Mesothelial cell of epicardium (in vitro differentiated cells): ENCODE measurements at regions not wholly inside any gene's neighbourhood (a gene's known extent, or its start where the extent isn't known, plus 50 kb on each side); places are given as distances from the start of the nearest gene placed in this dataset.

ENCODE experiments used
- DNase-seq, 2 experiments: peaks; one replicate each; pipeline ENCODE4 v3.0.0; 2021; ENCODE audit warnings: low spot score in 2 of 2; ENCODE audit not compliant: unreplicated experiment in 2 of 2
- H3K27ac Mint-ChIP-seq: 2 replicates; pipeline ENCODE4 v1.8.0; 2021; ENCODE audit warnings: mixed read lengths
- H3K27me3 Mint-ChIP-seq: 2 replicates; pipeline ENCODE4 v1.8.0; 2021; ENCODE audit warnings: low read depth, mixed read lengths
- H3K36me3 Mint-ChIP-seq: 2 replicates; pipeline ENCODE4 v1.8.0; 2021; ENCODE audit warnings: mixed read lengths
- H3K4me1 Mint-ChIP-seq: 2 replicates; pipeline ENCODE4 v1.8.0; 2021; ENCODE audit warnings: mixed read lengths
- H3K4me3 Mint-ChIP-seq: 2 replicates; pipeline ENCODE4 v1.8.0; 2021; ENCODE audit warnings: mild to moderate bottlenecking, moderate library complexity, mixed read lengths
- H3K9me3 Mint-ChIP-seq: 2 replicates; pipeline ENCODE4 v1.8.0; 2021; ENCODE audit warnings: mixed read lengths
- TF ChIP-seq, protein P1 (sequence below): fragments of 200-600 bp; sonication (generic); IDR thresholded peaks from one replicate; pipeline ENCODE4 v1.5.0; 2021; ENCODE audit warnings: antibody characterized with exemption; ENCODE audit not compliant: unreplicated experiment

DNA sequence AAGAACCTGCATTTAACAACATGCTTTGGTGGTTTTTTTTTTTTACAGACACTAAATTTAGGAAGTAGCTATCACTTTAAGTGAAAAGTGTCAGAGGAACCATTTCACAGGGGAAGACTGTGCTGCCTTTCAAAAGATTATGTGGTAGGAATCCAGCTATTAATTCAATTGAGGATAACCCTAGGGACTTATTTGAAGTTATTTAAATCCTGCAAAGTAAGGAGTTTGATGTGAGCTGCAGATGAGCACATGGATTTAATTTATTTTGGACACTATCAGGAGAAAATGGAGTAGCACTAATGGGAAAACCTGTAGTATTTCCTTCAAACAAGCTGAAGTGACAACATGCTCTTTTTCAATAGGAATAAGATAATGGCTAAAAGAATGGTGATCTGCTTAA lies 419.8 kb downstream of the ANKRD7 start:
- Mint-ChIP-seq H3K9me3 (no peaks in the 10 kb centered on the region), H3K4me1 (peaks cover 4% of the 10 kb centered on the region), H3K4me3 (no peak overlapping the region), H3K27ac (no peak overlapping the region), H3K36me3 (no peaks in the 10 kb centered on the region), H3K27me3 (no peaks in the 10 kb centered on the region)
- TF ChIP-seq, protein P1, sequence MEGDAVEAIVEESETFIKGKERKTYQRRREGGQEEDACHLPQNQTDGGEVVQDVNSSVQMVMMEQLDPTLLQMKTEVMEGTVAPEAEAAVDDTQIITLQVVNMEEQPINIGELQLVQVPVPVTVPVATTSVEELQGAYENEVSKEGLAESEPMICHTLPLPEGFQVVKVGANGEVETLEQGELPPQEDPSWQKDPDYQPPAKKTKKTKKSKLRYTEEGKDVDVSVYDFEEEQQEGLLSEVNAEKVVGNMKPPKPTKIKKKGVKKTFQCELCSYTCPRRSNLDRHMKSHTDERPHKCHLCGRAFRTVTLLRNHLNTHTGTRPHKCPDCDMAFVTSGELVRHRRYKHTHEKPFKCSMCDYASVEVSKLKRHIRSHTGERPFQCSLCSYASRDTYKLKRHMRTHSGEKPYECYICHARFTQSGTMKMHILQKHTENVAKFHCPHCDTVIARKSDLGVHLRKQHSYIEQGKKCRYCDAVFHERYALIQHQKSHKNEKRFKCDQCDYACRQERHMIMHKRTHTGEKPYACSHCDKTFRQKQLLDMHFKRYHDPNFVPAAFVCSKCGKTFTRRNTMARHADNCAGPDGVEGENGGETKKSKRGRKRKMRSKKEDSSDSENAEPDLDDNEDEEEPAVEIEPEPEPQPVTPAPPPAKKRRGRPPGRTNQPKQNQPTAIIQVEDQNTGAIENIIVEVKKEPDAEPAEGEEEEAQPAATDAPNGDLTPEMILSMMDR = no peak
- no peak for DNase-seq

DNA sequence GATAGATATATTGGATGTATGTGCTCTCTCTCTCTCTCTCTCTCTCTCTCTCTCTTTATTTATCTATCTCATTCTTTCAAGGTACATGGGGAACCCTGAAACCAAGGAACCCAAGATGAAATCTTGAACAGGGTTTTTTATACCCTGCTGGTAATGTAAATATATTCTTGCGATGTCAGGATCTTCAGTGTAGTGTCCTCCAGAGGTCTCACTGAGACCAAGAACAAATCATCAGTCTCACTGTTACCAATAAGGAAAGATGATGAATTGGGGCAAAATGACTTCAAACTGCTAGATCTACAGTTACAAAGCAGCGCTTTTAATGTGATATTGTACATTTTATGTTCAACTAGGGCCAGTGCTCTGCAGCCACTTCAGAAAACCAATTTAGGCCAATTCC lies 423.5 kb downstream of the ANKRD7 start:
- Mint-ChIP-seq H3K4me3 (no peak overlapping the region), H3K27ac (no peak overlapping the region), H3K36me3 (no peaks in the 10 kb centered on the region), H3K4me1 (no peaks in the 10 kb centered on the region), H3K27me3 (no peaks in the 10 kb centered on the region), H3K9me3 (no peaks in the 10 kb centered on the region)
- no peak for DNase-seq
- TF ChIP-seq, protein P1 = no peak

DNA sequence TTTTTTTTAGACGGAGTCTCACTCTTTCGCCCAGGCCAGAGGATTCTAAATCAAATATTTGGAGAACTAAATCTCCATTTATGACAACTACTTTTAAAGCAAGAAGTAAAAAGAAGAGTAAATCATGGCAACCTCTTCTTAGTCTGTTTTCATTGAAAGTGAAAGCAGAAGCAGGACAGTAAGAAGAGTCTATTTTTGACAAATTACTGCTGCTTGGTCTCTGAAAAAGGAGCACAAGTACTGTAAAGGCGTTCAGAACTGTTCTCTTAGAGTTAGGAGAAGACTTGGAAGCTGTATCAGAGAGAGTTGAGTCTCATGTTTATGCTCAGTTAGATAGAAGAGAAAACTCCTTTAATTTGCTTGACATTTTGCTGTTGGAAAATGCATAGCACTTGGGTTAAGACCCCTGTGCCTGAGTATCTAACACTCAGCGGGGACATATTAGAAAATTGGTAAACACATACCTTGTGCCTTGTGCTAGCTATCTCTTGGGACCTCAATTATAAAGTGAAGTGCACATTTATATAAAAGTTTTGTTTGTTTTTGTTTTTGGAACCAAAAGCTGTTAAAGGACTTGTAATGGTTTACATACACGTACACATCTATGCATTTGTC lies 433.0 kb downstream of the ANKRD7 start:
- DNase-seq = no peak
- Mint-ChIP-seq H3K4me1 (peaks cover 6% of the 10 kb centered on the region), H3K27me3 (no peaks in the 10 kb centered on the region), H3K4me3 (no peak overlapping the region), H3K27ac (no peak overlapping the region), H3K9me3 (no peaks in the 10 kb centered on the region), H3K36me3 (no peaks in the 10 kb centered on the region)
- TF ChIP-seq, protein P1 = no peak

DNA sequence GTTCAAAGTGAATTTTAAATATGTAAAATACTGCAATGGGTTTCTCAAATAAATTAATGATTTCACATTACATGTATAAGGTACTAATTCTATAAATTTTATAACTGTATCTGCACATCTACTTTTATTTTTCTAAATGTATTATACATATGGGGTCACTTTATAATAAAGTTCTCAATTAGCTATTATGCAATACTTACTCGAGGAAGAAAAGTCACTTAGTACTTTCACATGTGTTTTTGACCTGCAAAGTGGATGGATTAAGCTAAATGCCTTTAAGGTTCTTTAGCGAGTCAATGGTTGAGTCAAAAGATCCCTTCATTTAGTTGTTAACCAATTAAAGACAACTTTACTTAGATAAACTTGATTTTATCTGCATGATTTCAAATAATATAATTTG lies 437.8 kb downstream of the ANKRD7 start:
- Mint-ChIP-seq H3K36me3 (no peaks in the 10 kb centered on the region), H3K27ac (no peak overlapping the region), H3K4me3 (no peak overlapping the region), H3K9me3 (no peaks in the 10 kb centered on the region), H3K27me3 (no peaks in the 10 kb centered on the region), H3K4me1 (peaks cover 3% of the 10 kb centered on the region)
- no peak for DNase-seq
- TF ChIP-seq, protein P1 = no peak

DNA sequence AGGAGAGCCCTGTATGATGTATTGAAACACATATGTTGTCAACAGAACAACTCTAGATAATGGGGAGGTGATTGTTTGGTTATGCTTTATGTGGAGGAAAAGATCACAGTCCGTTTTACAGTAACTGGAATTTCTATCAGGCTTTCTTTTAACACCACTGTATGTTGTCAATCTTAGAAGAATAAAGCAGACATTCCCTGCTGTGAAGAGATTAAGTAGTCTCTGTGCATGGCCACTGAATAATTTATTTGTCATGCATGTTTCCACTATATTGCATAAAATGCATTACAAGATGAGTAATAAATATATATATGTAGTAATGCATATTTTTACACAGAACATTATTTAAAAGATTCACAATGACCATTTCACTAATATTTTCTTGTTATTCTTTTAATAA lies 440.0 kb downstream of the ANKRD7 start:
- no peak overlapping the region for H3K4me3 Mint-ChIP-seq
- no peak for DNase-seq
- no peaks in the 10 kb centered on the region for H3K4me1 Mint-ChIP-seq
- no peaks in the 10 kb centered on the region for H3K27me3 Mint-ChIP-seq
- H3K9me3 Mint-ChIP-seq = no peaks in the 10 kb centered on the region
- no peaks in the 10 kb centered on the region for H3K36me3 Mint-ChIP-seq
- TF ChIP-seq, protein P1 = no peak
- H3K27ac Mint-ChIP-seq = no peak overlapping the region

DNA sequence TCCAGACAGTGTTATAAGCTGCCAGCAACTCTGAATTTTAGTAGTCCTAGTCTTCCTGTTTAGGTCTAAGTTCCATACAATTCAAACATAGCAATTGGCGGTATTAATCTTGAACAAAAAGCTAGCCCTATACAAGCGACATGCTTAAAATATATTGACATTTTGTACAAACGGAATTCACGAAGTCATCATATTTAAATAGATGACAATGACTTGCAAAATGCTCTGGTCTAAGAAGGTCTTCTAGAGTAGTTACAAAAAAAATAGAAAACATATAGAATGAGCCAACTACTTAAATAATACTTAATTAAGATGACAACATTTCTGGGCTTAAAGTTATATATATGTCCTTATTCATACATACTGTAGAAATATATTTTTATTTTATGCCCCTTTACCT lies 446.6 kb downstream of the ANKRD7 start:
- H3K9me3 Mint-ChIP-seq = no peaks in the 10 kb centered on the region
- DNase-seq = no peak
- no peak overlapping the region for H3K4me3 Mint-ChIP-seq
- TF ChIP-seq, protein P1 = no peak
- H3K27ac Mint-ChIP-seq = no peak overlapping the region
- no peaks in the 10 kb centered on the region for H3K36me3 Mint-ChIP-seq
- no peaks in the 10 kb centered on the region for H3K27me3 Mint-ChIP-seq
- H3K4me1 Mint-ChIP-seq = no peaks in the 10 kb centered on the region
